ENCODE measurements at regions not wholly inside any gene's neighbourhood (a gene's known extent, or its start where the extent isn't known, plus 50 kb on each side); places are given as distances from the start of the nearest gene placed in this dataset.

GRCh38 chr10:121043124-121043849 is 192.1 kb downstream of the WDR11 start:
- no peak overlapping the region for H3K4me3 ChIP-seq (ENCODE audit: control insufficient read depth, low read depth, low read length)
- no peak for TF ChIP-seq CTCF (conservative IDR thresholded peaks at IDR 0.05; ENCODE audit: control insufficient read depth, insufficient read depth, low read depth, low read length)
- DNase-seq (ENCODE audit: low read depth), result no peak

- no peak for DNase-seq (ENCODE audit: low read depth)
- no peak for TF ChIP-seq CTCF (conservative IDR thresholded peaks at IDR 0.05; ENCODE audit: control insufficient read depth, insufficient read depth, low read depth, low read length)
- no peak overlapping the region for H3K4me3 ChIP-seq (ENCODE audit: control insufficient read depth, low read depth, low read length)
Observed at GRCh38 chr10:121048749-121049148, 197.6 kb downstream of the WDR11 start.

DNA sequence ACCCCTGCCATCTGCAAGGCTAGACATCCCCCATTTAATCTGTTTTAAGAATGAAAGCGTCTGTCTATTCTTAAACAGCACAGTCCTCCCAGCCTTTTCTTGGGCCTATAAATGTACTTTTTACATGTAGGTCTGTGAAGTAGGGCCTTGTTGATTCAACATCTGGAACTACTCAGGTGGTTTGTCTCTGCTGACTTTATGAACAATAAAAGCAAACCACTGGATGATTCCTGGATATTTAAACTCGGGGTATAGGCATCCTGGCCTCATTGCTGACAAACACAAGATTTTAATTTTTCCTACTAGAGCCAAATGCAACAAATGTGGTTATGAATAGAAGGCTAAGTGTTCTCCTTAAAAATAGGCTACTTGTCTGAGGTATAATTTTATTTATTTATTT is 198.3 kb downstream of the WDR11 start:
- no peak for DNase-seq (ENCODE audit: low read depth)
- no peak for TF ChIP-seq CTCF (conservative IDR thresholded peaks at IDR 0.05; ENCODE audit: control insufficient read depth, insufficient read depth, low read depth, low read length)

GRCh38 chr10:121049923-121050322 is 198.8 kb downstream of the WDR11 start:
- TF ChIP-seq CTCF (conservative IDR thresholded peaks at IDR 0.05; ENCODE audit: control insufficient read depth, insufficient read depth, low read depth, low read length), result no peak
- no peak overlapping the region for H3K4me3 ChIP-seq (ENCODE audit: control insufficient read depth, low read depth, low read length)
- no peak for DNase-seq (ENCODE audit: low read depth)

More for the DNA sequence above, 198.3 kb downstream of the WDR11 start:
- no peak overlapping the region for H3K4me3 ChIP-seq (ENCODE audit: control insufficient read depth, low read depth, low read length)

GRCh38 chr10:121051171-121051570 is 200.0 kb downstream of the WDR11 start:
- DNase-seq (ENCODE audit: low read depth), result no peak
- no peak for TF ChIP-seq CTCF (conservative IDR thresholded peaks at IDR 0.05; ENCODE audit: control insufficient read depth, insufficient read depth, low read depth, low read length)
- H3K4me3 ChIP-seq (ENCODE audit: control insufficient read depth, low read depth, low read length), result no peak overlapping the region

- no peak for TF ChIP-seq CTCF (conservative IDR thresholded peaks at IDR 0.05; ENCODE audit: control insufficient read depth, insufficient read depth, low read depth, low read length)
- no peak for DNase-seq (ENCODE audit: low read depth)
- no peak overlapping the region for H3K4me3 ChIP-seq (ENCODE audit: control insufficient read depth, low read depth, low read length)
Observed at GRCh38 chr10:121051696-121052279, 200.6 kb downstream of the WDR11 start.
